GM12892 (cell line): ENCODE measurements at regions not wholly inside any gene's neighbourhood (a gene's known extent, or its start where the extent isn't known, plus 50 kb on each side); places are given as distances from the start of the nearest gene placed in this dataset.

ENCODE experiments used
- POLR2A ChIP-seq: IDR thresholded peaks from 2 replicates; pipeline ENCODE4 v1.6.1; 2011; ENCODE audit warnings: low read depth, low read length, control low read depth
- POLR2AphosphoS5 ChIP-seq: IDR thresholded peaks from 2 replicates; pipeline ENCODE4 v1.6.1; 2011; ENCODE audit warnings: low read depth, low read length, control low read depth
- TAF1 ChIP-seq: IDR thresholded peaks from 2 replicates; pipeline ENCODE4 v1.6.1; 2011; ENCODE audit warnings: low read depth, mild to moderate bottlenecking, control low read depth, low read length, borderline replicate concordance

DNA sequence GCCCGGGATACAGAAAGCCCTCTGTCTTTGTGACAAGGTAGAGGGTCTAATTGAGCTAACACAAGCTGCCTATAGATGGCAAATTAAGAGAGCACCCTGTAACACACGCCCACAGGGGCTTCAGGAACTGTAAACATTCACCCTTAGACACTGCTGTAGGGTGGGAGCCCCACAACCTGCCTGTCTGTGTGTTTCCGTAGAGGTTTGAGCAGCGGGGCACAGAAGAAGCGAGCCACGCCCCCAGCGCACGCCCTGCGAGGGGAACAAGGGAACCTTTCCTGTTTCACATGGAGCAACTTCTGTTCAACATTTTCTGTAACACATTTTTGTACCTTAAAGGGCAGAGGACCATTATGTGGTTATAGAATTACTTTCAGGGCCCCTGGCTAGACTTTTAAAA, 231.7 kb upstream of the EXOC2 start:
- no peak for TF ChIP-seq POLR2A
- TF ChIP-seq POLR2AphosphoS5: no peak
- TF ChIP-seq TAF1: no peak
